HuH-7 (cell line): ENCODE measurements at regions not wholly inside any gene's neighbourhood (a gene's known extent, or its start where the extent isn't known, plus 50 kb on each side); places are given as distances from the start of the nearest gene placed in this dataset.

Experiments used
- DNase-seq: peaks from one replicate; pipeline ENCODE4 v3.0.0; 2011; ENCODE audit warnings: low spot score

DNA sequence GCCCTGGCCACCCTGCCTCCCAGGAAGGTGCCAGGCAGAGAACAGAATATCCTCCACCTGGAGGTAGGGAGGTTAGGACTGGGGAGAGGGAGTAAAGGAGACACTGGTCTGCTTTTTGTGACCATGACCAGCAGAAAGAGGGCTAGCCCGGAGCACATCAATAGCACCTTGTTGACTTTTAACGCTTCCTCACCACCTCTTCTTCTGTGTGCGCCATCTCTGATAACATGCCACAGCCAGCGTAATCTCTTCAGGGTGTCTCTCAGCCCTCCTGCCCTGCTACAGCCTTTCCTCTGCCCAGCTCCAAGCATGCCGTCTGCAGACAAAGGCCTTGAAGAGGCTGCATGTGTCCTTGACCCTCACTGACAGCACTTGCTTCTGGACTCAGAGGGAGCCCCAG lies 50.9 kb upstream of the GJA5 start:
- DNase-seq, result no peak

DNA sequence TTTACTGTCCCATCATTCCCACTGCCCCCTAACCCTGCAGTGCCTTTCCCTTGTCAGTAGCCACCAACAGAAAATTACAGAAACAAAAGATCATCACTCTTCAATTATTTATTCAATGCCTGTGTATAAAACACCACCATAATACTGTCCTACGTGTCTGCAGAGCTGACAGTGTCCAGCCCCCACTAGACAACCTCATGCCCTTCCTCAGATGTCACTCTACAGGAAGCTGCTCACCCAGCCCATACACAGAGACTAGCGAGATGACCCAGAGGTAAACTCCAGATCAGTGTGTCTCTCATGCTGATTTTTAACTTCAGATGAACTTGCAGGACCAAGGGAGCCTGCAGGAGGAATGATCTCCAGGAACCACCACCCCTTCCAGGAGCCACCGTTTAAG lies 51.3 kb upstream of the GJA5 start:
- no peak for DNase-seq

DNA sequence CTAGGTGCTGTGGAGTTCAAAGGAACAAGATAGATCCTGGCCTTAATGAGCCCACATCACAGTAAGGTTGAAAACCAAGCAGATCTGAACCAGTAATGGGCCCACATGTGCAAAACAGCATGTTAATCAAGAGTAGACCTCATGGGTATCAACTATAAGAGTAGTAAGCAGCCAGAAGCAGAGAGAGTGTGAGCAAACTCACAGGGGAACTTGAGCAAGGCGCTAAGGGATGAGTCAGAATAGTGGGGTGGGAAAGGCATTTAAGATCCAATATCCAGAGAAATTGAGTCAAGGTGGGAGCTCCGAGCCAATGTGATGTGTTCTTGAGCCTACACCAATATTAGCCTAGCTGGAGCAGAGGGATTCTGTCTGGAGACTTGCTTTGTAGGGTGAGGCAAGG lies 52.4 kb upstream of the GJA5 start:
- no peak for DNase-seq

DNA sequence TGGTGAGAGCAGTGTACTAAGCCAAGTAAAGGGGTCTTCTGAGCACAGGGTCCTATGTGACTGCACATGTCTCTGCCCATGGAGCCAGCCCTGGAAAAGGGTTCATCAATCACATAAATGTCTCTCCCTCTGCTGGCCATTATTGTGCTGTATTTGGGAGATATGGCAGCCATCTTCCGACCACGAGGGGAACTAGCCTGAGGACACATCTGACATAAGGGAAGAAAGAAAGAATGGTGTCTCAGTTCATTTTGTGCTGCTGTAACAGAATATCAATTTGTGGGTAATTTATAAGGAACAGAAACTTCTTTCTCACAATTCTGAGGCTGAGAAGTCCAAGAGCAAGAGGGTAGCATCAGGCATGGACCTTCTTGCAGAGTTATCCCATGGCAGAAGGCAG lies 55.1 kb upstream of the GJA5 start:
- no peak for DNase-seq

DNA sequence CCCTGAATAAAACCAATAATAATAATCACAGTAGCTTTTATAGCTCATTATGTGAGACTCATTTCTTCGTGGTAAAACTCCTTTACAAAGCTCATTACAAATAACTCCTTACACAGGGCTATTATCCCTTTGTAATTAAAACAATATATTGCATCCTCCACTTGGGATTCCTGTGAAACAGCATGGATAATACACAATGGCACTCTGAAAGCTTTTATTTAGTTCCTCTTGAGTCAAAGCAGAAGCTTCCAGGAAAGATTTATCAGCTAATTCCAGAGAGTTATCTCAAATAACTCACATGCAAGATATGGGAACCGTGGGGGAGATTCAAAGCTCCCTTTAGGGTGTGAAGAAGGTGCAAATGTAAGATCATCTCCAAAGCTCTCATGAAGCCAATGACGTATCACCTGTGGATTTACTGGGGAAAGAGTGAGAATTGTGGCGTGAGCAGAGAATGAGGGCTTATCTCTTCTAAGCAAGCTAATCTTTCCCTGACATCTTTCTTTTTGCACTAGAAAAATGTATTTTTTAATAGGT lies 60.4 kb upstream of the GJA5 start:
- no peak for DNase-seq

DNA sequence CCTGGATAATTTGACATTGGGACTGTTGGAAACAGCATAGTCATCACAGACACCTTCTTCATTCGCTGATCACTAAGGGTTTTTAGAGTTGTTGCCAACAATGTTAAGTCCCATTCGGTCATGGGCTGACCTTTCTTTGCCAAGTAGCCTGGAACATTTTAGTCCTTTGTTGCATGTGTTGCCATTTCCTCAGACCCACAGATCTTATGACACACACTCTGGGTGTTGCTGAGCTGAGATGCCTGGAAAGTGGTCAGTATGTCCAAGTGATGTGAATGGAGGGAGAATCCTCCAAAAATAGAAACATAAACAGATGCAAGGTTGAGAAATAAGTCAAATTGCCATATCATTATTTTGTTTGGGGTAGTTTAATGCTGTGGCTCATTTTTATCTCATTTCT lies 61.5 kb upstream of the GJA5 start:
- DNase-seq, result no peak

DNA sequence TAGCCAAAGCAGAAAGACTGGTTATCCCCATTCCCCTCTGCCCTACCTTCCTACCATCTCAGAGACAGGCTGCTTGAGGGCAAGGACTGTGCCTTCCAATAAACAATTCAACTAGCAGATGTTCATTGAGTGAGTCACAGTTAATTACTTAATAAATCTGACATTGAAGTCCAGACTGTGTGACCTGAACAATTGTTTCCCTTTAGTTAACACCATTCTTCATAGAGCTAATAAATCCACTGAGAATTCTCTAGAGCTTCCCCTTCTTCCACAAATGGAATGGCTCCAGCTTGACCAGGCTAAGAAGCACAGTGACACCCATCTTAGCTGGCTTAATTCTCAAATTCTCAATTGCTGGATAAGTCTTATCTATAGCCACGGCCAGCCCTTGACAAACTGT lies 61.9 kb upstream of the GJA5 start:
- no peak for DNase-seq

DNA sequence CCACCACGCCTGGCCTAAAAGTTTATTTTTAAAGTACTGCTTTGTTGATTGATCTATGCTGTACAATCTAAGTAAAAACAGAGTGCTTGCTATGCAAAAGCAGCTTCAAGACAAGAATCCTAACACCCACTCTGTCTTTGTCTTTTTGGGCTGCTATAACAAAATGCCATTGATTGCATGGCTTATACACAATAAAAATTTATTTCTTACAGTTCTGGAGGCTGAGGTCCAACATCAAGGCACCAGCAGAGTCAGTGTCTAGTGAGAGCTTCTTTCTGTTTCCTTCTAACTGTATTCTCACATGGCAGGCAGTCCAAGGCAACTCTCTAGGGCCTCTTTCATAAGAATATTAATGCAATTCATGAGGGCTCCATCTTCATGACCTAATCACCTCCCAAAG lies 63.6 kb upstream of the GJA5 start:
- DNase-seq, result no peak

DNA sequence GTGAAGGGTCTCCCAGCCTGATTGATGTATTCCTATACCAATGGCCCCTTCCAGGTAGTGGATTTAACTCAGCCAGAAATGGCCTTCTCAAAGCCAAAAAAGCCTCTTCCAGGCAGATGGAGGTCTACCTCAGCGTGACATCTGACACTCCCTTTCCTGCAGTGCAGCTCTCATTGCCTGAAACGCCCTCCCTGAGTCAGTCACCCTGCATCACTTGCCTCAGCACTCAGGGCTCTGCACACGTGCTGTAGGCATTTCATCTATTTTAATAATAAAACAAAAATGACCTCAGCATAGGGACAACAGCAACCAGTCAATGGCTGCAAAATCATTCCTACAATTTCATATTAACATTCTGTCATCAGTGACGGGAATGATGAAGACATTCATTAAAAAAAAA lies 64.4 kb upstream of the GJA5 start:
- no peak for DNase-seq

DNA sequence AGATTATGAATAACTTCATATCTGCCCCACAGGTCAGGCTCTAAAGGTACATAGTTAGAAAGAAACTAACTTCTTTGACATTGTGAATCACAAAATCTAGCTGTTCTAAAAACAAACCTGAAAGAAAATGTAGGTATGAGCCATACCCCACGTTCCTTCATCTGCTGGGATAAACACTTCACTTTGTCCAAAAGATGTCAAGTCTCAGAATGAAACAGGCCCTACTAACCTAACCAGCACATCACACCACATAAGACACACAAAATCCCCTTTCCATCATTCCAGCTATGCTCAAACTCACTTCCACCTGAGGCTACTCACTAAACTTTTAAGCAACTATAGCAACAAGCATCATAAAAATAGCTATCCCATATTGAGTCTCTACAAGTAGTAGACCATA lies 65.2 kb upstream of the GJA5 start:
- no peak for DNase-seq

DNA sequence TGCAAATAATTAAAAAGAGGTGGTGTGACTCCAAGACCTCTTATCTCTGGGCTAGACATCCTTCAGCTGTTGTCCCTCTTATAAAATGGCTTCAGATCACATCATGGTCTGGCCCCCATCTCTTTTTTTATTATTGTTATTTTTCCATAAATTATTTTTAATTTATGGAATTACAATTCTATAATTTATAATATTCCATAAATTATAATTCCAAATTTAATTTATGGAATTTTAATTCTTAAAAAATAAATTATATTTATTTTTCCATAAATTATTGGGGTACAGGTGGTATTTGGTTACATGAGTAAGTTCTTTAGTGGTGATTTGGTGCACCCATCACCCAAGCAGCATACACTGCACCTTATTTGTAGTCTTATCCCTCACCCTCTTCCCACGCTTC lies 65.9 kb upstream of the GJA5 start:
- no peak for DNase-seq

DNA sequence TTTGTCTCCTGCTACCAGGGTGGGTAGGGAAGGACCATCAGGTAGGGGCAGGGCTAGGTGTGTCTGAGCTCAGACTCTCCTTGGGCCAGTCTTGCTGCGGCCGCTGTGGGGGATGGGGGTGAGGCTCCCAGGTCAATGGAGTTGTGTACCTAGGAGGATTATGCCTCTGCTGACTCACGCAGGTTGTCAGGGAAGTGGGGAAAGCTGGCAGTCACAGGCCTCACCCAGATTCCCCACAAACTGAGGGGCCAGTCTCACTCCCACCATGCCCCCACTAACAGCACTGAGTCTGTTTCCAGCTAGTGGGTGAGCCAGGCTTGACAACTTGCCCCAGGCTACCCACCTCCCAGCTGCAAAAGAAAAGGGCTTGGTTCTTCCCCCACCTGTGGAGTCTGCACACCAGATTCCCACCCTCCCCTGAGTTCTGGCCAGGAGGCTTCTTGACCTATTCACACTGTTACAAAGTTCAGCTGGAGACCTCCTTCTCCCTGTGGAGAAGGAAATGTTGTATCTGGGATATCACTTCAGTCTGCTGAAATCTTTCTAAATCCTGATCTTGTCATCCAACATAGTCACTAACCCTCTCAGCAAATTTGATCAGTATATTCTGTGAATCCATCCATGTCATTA lies 69.2 kb upstream of the GJA8 start:
- DNase-seq, result no peak

DNA sequence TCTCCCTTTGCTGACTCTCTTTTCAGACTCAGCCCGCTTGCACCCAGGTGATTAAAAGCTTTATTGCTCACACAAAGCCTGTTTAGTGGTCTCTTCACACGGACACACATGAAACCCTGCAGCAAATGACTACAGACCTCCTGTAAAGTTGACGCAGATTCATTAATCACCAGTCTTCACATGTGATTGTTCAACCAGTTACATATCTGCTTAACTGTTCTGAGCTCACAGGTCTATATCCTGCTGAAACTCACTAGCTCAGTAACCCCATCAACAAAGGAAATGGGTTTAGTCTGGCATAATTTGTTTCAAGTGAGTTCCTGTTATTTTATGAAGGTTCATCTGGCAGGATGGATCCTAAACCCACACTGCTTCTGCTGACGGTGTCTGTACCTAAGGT lies 68.4 kb upstream of the GJA8 start:
- DNase-seq, result no peak

DNA sequence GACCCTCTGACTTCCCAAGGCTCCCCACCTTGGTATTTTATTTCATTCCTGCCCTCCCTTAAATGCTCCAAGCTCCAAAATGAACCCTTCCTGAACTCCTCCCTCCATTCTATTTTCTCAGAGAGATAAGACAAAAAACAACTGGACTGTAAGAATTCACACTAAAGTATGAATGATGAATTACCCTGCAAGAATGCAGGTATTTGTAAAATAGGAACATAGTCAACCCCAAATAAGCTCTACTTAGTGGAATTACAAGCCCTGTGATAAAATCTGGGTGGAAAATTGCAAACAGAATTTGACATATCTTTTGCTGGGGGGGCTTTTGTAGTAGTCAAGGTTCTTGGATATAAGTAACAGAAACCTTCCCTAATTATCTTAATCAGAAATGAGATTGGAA lies 67.8 kb upstream of the GJA8 start:
- no peak for DNase-seq

DNA sequence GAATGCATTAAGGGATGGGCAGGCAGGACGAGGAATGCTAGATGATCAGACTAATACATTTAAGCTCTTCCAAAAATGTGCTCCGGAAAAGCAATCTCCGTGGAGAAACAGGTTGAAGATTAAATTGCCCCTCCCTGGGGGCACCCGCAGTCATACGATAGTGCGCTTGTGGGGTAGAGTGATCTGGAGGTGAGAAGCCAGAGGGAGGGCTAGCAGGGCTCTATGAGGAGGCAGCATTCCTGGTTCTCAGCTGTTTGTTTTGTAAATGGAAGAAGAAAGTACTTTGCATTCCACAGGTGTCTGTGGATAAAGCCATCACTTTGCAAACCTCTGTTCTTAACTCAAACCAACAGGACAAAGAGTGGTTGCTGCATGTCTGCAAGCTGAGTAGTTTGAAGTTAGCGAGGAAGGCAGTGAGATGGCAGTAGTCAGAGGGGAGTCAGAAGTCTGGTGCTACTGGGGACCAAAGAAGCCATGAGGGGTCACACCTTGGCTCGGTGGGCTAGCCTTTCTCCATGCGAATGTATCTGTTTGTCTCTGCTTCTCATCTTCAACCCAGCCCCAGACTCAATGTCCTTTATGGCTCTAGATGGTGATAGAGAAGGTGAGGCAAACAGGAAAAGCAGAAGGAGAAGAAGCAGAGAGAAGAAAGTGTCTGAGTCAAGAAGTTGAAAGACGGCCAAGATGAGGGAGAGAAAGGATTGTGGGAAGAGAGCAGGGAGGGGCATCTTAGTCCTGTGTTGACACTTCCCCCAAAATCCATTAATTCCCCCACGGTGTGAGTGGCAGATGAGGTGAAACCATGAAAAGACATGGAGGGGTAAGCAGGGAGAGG lies 65.2 kb upstream of the GJA8 start:
- no peak for DNase-seq

DNA sequence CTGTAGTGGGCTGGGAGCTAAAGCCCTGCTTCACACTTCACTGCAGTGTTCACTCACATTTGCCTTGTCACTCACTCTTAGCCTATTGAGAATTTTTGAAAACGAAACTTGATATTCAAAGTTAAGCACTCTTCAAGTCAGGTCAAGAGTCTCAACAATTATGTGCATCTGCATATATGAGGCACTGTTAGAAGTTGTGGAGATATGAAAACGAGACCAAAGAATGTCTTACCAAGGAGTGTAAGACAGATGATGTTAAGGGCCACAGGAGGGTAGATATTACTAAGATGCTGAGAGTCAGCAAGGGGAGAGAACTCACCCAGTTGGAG lies 64.7 kb upstream of the GJA8 start:
- DNase-seq, result no peak

DNA sequence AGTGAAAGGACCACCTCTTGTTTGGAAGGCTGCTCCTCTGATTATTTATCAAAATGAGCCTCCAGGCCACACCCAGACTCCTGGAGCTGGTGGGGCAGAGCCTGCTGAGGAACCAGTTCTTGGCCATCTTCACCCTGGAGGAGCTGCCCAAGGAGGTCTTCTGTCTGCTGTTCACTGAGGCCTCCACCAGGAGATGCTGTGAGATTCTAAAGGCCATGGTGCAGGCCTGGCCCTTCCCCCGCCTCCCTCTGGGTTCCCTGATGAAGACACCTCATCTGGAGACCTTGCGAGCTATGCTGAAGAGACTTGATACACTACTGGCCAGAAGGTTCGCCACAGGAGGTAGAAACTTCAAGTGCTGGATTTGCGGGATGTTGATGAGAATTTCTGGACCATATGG lies 61.7 kb upstream of the GJA8 start:
- DNase-seq, result peak; percentile 8

DNA sequence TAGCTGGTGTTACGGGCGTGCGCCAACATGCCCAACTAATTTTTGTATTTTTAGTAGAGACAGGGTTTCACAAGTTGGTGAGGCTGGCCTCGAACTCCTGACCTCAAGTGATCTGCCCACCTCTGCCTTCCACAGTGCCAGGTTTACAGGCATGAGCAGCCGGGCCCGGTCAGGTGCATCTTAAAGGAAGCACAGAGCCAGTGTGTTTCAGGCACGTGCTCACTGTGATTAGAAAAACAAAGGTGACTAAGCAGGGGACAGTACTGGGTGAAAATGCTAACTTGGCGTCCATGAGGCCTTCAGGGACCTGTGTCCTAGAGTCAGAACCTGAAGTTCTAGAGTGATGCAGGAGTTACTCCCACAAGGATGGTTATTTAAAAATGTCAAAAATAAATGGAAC lies 60.0 kb upstream of the GJA8 start:
- DNase-seq, result no peak

DNA sequence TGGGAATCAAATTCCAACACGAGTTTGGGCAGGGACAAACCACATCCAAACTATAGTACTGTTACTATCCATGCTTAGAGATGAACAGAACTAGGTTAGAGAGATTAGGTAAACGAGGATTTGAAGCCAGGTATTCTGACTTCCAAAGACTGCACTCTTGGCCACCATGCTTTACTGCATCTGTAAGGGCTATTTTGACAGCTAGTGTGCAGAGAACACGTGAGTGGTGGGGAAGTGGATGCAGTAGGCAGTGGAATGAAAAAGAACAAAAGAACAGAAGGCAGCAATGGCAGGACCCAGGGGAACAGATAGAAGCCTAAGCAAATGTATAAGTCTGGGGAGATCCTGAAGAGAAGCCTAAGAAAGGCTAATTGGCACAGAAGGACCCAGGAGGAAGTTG lies 59.1 kb upstream of the GJA8 start:
- no peak for DNase-seq

DNA sequence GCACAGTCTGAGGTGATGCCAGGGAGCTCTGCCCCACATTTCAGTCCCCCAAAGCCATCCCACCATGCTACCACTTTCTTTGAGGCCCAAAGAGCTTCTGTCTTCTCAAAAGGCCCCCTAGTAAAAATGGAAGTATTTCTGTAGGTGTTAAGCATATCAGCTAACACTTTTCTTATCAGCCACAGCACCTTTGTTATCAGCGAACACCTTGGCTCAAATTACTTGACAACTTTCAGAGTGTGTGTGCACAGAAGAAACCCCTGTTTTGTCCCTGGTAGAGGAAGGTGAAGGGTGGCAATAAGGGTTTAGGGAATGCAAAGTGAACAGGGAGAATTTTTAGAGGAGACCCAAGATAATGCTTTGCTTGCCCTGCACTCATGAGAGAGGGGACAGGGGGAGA lies 54.8 kb upstream of the GJA8 start:
- DNase-seq, result no peak

DNA sequence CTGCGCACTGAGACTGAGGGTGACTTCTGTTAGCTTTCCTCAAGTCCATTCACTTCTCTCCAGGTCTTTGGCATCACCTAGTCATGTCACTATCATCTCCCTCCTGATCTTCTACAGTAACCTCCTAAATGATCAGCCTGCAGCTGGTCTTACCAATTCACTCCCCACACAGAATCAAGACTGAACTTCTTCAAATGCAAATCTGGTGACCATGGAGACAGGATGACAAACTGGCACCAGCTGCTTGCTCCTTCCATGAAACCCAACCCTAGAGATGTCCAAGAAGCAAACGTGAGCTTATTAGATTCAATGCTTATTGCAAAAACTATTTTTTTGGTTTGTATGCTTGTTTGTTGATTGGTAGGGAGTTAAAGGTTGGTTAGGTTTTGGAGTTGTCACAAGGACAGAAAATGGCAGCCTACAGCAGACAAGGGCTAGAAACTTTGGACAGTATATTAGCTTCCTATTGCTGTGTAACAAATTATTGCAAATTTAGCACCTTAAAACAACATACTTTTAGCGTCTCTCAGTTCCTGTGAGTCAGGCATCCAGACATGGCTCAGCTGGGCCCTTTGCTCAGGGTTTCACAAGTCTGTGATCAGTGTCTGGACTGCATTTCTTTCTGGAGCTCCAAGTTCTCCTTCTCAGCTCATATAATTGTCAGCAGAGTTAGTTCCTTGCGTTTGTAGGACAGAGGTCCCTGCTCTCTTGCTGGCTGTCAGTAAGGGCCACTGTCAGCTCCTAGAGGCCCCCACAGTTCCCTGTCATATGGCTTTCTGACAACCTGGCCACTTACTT lies 53.3 kb upstream of the GJA8 start:
- DNase-seq, result no peak

DNA sequence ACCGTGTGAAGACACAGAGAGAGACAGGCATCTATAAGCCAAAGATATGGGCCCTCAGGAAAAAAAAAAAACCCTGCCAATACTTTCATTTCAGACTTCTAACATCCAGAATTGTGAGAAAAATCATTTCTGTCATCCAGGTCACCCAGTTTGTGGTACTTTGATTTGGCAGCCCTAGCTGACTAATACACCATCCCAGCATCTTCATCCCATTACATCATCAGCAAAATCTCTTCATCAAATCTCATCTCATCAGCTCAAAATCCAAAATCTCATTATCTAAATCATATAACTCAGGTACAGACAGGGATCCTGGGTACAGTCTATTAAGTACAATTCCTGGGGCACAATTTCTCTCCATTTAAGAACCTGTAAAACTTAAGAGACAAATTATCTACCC lies 51.9 kb upstream of the GJA8 start:
- no peak for DNase-seq

DNA sequence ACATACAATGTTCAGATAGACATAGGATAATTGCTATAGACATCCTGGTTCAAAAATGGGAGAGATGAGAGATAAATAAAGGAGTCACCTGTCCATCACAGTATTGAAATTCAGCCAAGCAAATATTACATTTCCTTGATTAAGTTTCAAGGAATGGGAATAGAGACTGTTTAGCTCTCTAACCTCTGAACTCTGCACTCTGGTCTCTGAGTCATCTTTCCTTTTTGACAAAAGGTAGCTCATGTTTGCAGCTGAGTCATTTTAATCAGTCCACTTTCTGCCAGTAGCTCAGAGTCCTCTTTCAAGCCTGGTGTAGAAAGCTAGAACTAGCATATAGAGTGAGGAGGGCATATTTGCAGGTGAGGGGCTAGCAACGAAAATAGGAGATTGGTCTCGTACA lies 51.4 kb upstream of the GJA8 start:
- DNase-seq, result no peak
